ENCODE measurements at regions not wholly inside any gene's neighbourhood (a gene's known extent, or its start where the extent isn't known, plus 50 kb on each side); places are given as distances from the start of the nearest gene placed in this dataset.

DNA sequence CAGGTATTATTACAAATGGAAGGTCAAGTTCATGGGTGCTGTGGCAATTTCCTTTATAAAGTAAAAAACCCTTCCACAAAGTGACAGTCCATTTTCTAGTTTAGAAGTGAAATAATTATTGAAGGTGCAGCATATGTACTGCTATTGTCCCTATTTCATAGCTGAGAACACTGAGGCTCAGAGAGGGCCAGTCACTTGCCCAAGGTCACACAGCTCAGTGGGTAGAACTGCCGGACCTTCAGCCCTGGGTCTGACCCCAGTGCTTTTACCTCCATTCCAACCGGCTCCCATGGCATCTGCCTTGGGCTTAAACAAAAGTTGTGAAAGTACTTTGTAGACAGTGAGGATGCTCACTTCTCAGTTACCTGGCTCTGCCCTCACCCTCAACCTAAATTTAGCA is 150.6 kb upstream of the SMIM23 start:
- Mint-ChIP-seq H3K9me3 (no peaks in the 10 kb centered on the region), H3K27ac (no peak overlapping the region), H3K4me1 (peaks cover 6 to 18% (median 16%) of the 10 kb centered on the region in 3 donors), H3K36me3 (no peaks in the 10 kb centered on the region), H3K27me3 (peaks cover 7 to 14% (median 14%) of the 10 kb centered on the region in 3 donors), H3K4me3 (no peak overlapping the region)
- ATAC-seq (ENCODE audit: low read depth in 2 of 2), result no peak
- DNase-seq, result no peak

DNA sequence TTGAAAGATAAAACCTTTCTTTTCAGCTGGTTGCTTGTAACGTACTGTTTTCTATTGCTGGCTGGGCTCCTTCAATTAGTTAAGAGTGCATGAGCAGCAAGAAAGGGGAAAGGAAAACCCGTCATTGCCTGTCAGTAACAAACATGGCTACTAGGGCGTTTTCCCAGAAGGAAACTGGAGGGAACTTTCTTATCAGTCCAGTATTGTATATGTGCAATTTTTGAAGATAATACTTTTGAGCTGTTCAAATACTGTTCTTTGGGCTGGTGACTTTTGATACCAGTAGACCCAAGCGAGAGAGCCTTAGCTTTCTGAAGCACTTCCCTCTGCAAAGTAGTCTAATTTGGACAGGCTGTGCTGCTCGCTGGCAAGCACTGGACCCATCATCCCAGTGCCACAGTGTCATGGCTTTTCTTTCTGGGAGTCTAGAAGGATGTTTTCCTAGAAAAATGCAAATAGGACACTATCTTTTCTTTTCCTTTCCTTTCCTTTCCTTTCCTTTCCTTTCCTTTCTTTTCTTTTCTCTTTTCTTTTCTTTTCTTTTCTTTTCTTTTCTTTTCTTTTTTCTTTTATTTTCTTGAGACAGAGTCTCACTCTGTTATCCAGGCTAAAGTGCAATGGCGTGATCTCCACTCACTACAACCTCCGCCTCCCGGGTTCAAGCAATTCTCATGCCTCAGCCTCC is 149.9 kb upstream of the SMIM23 start:
- Mint-ChIP-seq H3K27me3 (peaks cover 7 to 8% (median 7%) of the 10 kb centered on the region in 3 donors), H3K36me3 (no peaks in the 10 kb centered on the region), H3K4me3 (no peak overlapping the region), H3K9me3 (no peaks in the 10 kb centered on the region), H3K4me1 (peaks cover 6 to 18% (median 16%) of the 10 kb centered on the region in 3 donors), H3K27ac (peak overlapping the region in 1 of 6 donors; percentile 41)
- no peak for DNase-seq
- ATAC-seq (ENCODE audit: low read depth in 2 of 2), result no peak

- no peak overlapping the region for H3K4me3 Mint-ChIP-seq
- DNase-seq (no peak), ATAC-seq (ENCODE audit: low read depth in 2 of 2) (no peak)
- no peaks in the 10 kb centered on the region for H3K9me3 Mint-ChIP-seq
- peaks cover 6 to 16% (median 13%) of the 10 kb centered on the region in 3 donors for H3K4me1 Mint-ChIP-seq
- no peaks in the 10 kb centered on the region for H3K27me3 Mint-ChIP-seq
- H3K27ac Mint-ChIP-seq, result no peak overlapping the region
- H3K36me3 Mint-ChIP-seq, result no peaks in the 10 kb centered on the region
Observed at GRCh38 chr5:171637811-171638210, 147.8 kb upstream of the SMIM23 start.

- Mint-ChIP-seq H3K4me3 (no peak overlapping the region), H3K36me3 (no peaks in the 10 kb centered on the region), H3K27me3 (peaks cover 0 to 9% (median 5%) of the 10 kb centered on the region in 3 donors), H3K9me3 (no peaks in the 10 kb centered on the region), H3K27ac (no peak overlapping the region), H3K4me1 (peaks cover 3 to 5% (median 3%) of the 10 kb centered on the region in 3 donors)
- DNase-seq (no peak), ATAC-seq (ENCODE audit: low read depth in 2 of 2) (no peak)
Observed at GRCh38 chr5:171639205-171639621, 146.4 kb upstream of the SMIM23 start.

- Mint-ChIP-seq H3K27ac (no peak overlapping the region), H3K4me3 (no peak overlapping the region), H3K27me3 (peaks cover 0 to 10% (median 5%) of the 10 kb centered on the region in 3 donors), H3K9me3 (no peaks in the 10 kb centered on the region), H3K36me3 (no peaks in the 10 kb centered on the region), H3K4me1 (no peaks in the 10 kb centered on the region)
- ATAC-seq (ENCODE audit: low read depth in 2 of 2), result no peak
- no peak for DNase-seq
Observed at GRCh38 chr5:171639966-171640365, 145.7 kb upstream of the SMIM23 start.

DNA sequence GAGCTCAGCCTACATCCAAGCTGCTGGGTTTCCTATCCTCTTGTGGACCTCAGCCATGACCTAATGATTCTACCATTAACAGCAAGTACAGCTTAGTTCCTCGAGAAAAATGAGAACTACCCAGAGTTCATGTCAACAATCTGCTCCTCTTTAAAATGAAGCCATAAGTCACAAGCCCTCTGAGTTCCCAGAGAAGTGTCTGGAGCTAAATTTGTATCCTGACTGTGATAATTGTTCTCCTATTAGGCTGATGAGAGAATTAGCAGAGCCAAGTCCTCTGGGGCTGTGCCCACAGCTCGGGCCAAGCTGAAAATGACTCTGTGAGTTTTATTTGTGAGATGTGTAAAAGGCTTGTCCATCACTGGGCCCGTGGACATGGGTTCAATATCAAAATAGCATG is 145.1 kb upstream of the SMIM23 start:
- no peak for ATAC-seq (ENCODE audit: low read depth in 2 of 2)
- DNase-seq, result no peak
- Mint-ChIP-seq H3K27ac (no peak overlapping the region), H3K36me3 (no peaks in the 10 kb centered on the region), H3K27me3 (peaks cover 0 to 10% (median 5%) of the 10 kb centered on the region in 3 donors), H3K9me3 (no peaks in the 10 kb centered on the region), H3K4me3 (no peak overlapping the region), H3K4me1 (no peaks in the 10 kb centered on the region)

DNA sequence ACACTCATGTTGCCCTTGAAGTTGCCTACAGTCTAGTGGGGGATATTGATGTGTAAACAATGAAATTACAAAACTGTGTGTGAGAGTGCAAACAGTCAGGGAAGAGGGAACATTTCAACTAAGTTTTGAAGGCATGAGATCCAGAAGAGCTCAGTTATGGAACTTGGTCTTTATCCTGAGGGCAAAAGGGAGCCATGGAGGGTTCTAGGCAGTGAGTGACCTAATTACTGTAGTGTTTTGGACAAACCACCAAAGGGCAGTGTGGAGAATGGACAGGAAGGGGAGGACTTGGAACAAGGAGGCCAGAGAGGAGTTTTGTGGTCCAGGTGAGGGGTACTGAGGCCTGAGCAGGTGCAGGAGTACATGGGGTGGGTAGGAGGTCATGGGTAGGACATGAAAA is 143.7 kb upstream of the SMIM23 start:
- H3K4me1 Mint-ChIP-seq, result no peaks in the 10 kb centered on the region
- no peak overlapping the region for H3K4me3 Mint-ChIP-seq
- H3K27ac Mint-ChIP-seq, result peak overlapping the region in 1 of 6 donors; percentile 1
- H3K9me3 Mint-ChIP-seq, result no peaks in the 10 kb centered on the region
- H3K36me3 Mint-ChIP-seq, result no peaks in the 10 kb centered on the region
- peaks cover under 1 to 15% (median 13%) of the 10 kb centered on the region in 3 donors for H3K27me3 Mint-ChIP-seq
- ATAC-seq (ENCODE audit: low read depth in 2 of 2), result no peak
- DNase-seq, result no peak

DNA sequence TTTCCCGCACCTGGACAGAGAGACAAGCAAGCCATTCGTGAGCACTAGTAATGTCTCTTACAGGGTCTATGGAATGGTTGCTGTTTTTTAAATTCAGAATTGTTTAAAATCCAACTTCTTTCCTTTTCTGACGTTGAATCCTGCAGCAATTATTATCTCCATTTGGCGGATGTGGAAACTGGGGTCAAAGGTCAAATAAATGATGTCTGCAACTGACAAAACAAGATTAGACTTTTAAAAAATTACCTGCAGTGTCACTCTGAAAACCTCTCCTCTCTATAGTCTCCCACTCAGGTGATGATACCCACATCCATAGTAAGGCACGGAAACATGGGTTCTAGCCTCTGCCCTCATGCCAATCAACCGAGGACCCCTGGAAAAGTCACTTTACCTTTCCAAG is 142.7 kb upstream of the SMIM23 start:
- ATAC-seq (ENCODE audit: low read depth in 2 of 2) (no peak), DNase-seq (no peak)
- no peaks in the 10 kb centered on the region for H3K4me1 Mint-ChIP-seq
- H3K4me3 Mint-ChIP-seq, result no peak overlapping the region
- H3K36me3 Mint-ChIP-seq, result no peaks in the 10 kb centered on the region
- no peaks in the 10 kb centered on the region for H3K9me3 Mint-ChIP-seq
- H3K27ac Mint-ChIP-seq, result no peak overlapping the region
- peaks cover 3 to 18% (median 15%) of the 10 kb centered on the region in 3 donors for H3K27me3 Mint-ChIP-seq

GRCh38 chr5:171644536-171644935 is 141.1 kb upstream of the SMIM23 start:
- H3K4me1 Mint-ChIP-seq, result no peaks in the 10 kb centered on the region
- H3K27me3 Mint-ChIP-seq, result peaks cover 3 to 18% (median 15%) of the 10 kb centered on the region in 3 donors
- DNase-seq (no peak), ATAC-seq (ENCODE audit: low read depth in 2 of 2) (no peak)
- no peaks in the 10 kb centered on the region for H3K36me3 Mint-ChIP-seq
- no peak overlapping the region for H3K27ac Mint-ChIP-seq
- no peak overlapping the region for H3K4me3 Mint-ChIP-seq
- no peaks in the 10 kb centered on the region for H3K9me3 Mint-ChIP-seq

DNA sequence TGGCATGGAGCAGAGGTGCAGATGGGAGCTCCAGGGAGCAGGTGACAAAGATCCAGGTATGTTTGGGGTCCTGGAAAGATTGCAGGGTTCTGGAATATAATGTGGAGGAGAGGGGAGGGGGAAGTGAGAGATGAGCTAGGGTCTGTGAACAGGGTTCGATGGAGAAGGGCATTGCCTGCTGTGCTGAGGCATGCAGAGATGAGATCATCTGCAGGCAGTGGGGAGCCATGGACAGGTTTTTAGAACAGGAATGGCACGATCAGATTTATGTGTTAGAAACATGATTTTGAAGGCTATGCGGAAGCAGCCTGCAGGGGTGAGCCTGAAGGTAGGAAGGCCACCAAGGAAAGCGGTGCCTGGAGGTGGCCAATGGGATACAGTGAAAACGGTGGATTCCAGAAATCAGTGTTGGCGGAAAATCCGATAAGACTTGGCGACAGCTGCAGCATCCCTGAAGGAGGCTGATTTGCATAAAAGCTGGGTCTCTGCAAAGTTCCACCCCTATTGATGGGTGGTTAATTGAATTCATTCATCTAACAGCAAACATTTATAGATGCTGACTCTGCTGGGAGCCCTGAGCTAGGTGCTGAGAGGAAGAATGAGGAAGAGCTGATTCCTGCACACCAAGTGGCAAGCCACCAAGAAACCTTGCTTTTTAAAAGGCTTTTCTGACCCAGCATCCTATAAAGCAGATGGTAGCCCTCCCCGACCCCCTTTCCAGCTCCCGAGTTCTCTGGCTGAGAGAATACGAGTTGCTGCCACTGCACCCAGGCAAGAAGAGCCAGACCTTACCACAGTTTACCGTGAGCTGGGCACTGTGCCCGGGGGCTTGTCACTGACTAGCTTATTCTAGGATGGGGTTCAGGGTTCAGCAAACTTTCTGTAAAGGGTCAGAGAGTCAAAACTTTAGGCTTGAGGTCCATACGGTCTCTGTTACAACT is 139.2 kb upstream of the SMIM23 start:
- ATAC-seq (ENCODE audit: low read depth in 2 of 2), result no peak
- H3K4me1 Mint-ChIP-seq, result no peaks in the 10 kb centered on the region
- no peak for DNase-seq
- peak overlapping the region in 1 of 6 donors; percentile 71 for H3K27ac Mint-ChIP-seq
- H3K36me3 Mint-ChIP-seq, result no peaks in the 10 kb centered on the region
- no peaks in the 10 kb centered on the region for H3K9me3 Mint-ChIP-seq
- no peak overlapping the region for H3K4me3 Mint-ChIP-seq
- peaks cover 3 to 18% (median 15%) of the 10 kb centered on the region in 3 donors for H3K27me3 Mint-ChIP-seq

DNA sequence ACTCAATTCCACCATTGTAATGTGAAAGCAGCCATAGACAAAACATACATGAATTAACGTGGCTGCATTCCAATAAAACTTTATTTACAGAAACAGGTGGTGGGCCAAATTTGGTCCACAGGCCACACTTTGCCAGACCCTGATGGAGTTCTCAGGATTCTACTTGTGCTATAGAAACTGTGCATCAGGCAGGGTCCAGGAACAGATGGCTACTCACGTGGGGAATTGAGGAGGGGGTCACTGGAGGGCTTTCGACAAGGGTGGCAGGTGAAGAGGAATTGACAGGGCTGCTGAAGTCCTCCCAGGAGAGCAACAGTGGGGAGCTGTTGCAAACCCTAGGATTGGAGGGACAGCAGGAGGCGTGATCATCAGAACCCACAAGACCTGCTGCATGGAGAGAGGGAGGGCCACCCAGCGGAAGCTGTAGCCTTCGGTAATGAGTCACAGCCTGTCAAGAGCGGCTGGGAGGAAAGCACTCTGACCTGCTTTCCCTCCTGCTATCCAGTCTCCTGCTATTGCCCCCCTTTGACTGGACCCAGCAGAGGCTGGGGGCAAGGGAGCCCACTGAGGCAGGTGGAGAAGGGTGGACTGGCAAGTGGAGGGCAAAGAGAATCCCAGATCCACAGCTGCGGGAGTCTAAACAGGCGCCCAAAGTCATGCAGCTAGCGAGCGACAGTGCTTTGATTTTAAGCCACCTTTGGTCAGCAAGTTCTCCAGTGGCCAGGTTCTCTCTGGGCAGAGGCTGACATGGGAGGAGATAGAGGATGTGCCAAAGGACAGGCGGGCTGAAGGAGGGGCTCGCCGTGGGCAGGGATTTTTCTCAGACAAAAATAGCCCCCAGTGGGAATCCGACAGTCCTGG is 138.3 kb upstream of the SMIM23 start:
- Mint-ChIP-seq H3K27me3 (peaks cover 3 to 18% (median 15%) of the 10 kb centered on the region in 3 donors), H3K27ac (no peak overlapping the region), H3K36me3 (no peaks in the 10 kb centered on the region), H3K4me1 (no peaks in the 10 kb centered on the region), H3K4me3 (no peak overlapping the region), H3K9me3 (no peaks in the 10 kb centered on the region)
- DNase-seq (no peak), ATAC-seq (ENCODE audit: low read depth in 2 of 2) (no peak)

GRCh38 chr5:171647904-171648260 is 137.7 kb upstream of the SMIM23 start:
- Mint-ChIP-seq H3K27me3 (peaks cover 3 to 18% (median 15%) of the 10 kb centered on the region in 3 donors), H3K36me3 (no peaks in the 10 kb centered on the region), H3K9me3 (no peaks in the 10 kb centered on the region), H3K4me3 (no peak overlapping the region), H3K4me1 (no peaks in the 10 kb centered on the region), H3K27ac (no peak overlapping the region)
- ATAC-seq (ENCODE audit: low read depth in 2 of 2) (no peak), DNase-seq (no peak)
